Neuronal stem cell (in vitro differentiated cells): ENCODE measurements at regions not wholly inside any gene's neighbourhood (a gene's known extent, or its start where the extent isn't known, plus 50 kb on each side); places are given as distances from the start of the nearest gene placed in this dataset.
A peak's percentile ranks its signal among the peaks of the same experiment; 100 is the strongest.
"Not testable (repeated sequence)": the region's sequence is repeated elsewhere in the genome, so short reads cannot be mapped to it uniquely, and the experiment has no call there.

Source experiments
- DNase-seq: peaks from one replicate; pipeline ENCODE4 v3.0.0-alpha.2; 2013; ENCODE audit warnings: low spot score
- H2AFZ ChIP-seq: one replicate; pipeline ENCODE4 v1.6.1; 2013; ENCODE audit warnings: mild to moderate bottlenecking, low read length, inconsistent platforms
- H2AK5ac ChIP-seq: 2 replicates; pipeline ENCODE4 v1.6.1; 2013; ENCODE audit warnings: low read depth, mild to moderate bottlenecking, inconsistent platforms, low read length, moderate library complexity, mixed read lengths
- H2BK120ac ChIP-seq: 2 replicates; pipeline ENCODE4 v1.6.1; 2013; ENCODE audit warnings: low read depth, mild to moderate bottlenecking, inconsistent platforms, low read length, moderate library complexity, mixed read lengths
- H2BK12ac ChIP-seq: one replicate; pipeline ENCODE4 v1.6.1; 2013; ENCODE audit warnings: low read length, inconsistent platforms
- H2BK15ac ChIP-seq: 2 replicates; pipeline ENCODE4 v1.6.1; 2013; ENCODE audit warnings: mild to moderate bottlenecking, low read length, inconsistent platforms, mixed read lengths
- H2BK5ac ChIP-seq: one replicate; pipeline ENCODE4 v1.6.1; 2013; ENCODE audit warnings: inconsistent platforms, mild to moderate bottlenecking, low read length, moderate library complexity
- H3K14ac ChIP-seq: one replicate; pipeline ENCODE4 v1.6.1; 2013; ENCODE audit warnings: low read length, inconsistent platforms
- H3K18ac ChIP-seq: 2 replicates; pipeline ENCODE4 v1.6.1; 2013; ENCODE audit warnings: low read length, inconsistent platforms
- H3K23ac ChIP-seq: 2 replicates; pipeline ENCODE4 v1.6.1; 2013; ENCODE audit warnings: low read depth, mild to moderate bottlenecking, mixed read lengths, low read length, inconsistent platforms; ENCODE audit not compliant: poor library complexity
- H3K27ac ChIP-seq: replicated peaks from 3 replicates; pipeline ENCODE4 v1.5.1; 2013; ENCODE audit warnings: low read length, inconsistent platforms
- H3K27me3 ChIP-seq, 3 experiments: 2 replicates each; pipeline ENCODE4 v1.6.1; 2013; ENCODE audit warnings: low read length in 3 of 3, mild to moderate bottlenecking in 2 of 3, inconsistent platforms in 1 of 3, low read depth in 1 of 3, mixed read lengths in 1 of 3, moderate library complexity in 1 of 3; ENCODE audit not compliant: control insufficient read depth in 3 of 3, insufficient read depth in 3 of 3
- H3K36me3 ChIP-seq, 2 donors: replicated peaks in 1 of 2; 2 replicates each; pipeline ENCODE4 v1.6.1; 2013; ENCODE audit warnings: low read length in 2 of 2; ENCODE audit not compliant: control insufficient read depth in 2 of 2, insufficient read depth in 2 of 2
- H3K4ac ChIP-seq: 2 replicates; pipeline ENCODE4 v1.6.1; 2013; ENCODE audit warnings: inconsistent platforms, mild to moderate bottlenecking, low read length, moderate library complexity
- H3K4me1 ChIP-seq, 2 donors: 1 replicate in 1 of 2; 2 replicates in 1 of 2; pipeline ENCODE4 v1.6.1; 2013; ENCODE audit warnings: low read length in 2 of 2, low read depth in 1 of 2; ENCODE audit not compliant: control insufficient read depth in 2 of 2, insufficient read depth in 1 of 2
- H3K4me2 ChIP-seq: one replicate; pipeline ENCODE4 v1.6.1; 2013; ENCODE audit warnings: mild to moderate bottlenecking, low read length, inconsistent platforms; ENCODE audit not compliant: insufficient read depth, poor library complexity, severe bottlenecking
- H3K4me3 ChIP-seq, 2 donors: 2 replicates each; pipeline ENCODE4 v1.5.1; 2013; ENCODE audit warnings: low read length in 2 of 2, mild to moderate bottlenecking in 2 of 2, inconsistent platforms in 1 of 2, moderate library complexity in 1 of 2
- H3K79me1 ChIP-seq: one replicate; pipeline ENCODE4 v1.6.1; 2013; ENCODE audit warnings: low read depth, mild to moderate bottlenecking, inconsistent platforms, low read length, moderate library complexity
- H3K9ac ChIP-seq: one replicate; pipeline ENCODE4 v1.6.1; 2013; ENCODE audit warnings: mild to moderate bottlenecking, low read depth, low read length, inconsistent platforms; ENCODE audit not compliant: poor library complexity
- H3K9me3 ChIP-seq, 2 donors: replicated peaks in 1 of 2; 2 replicates each; pipeline versions ENCODE3 to v1.6.1; 2013; ENCODE audit warnings: low read length in 2 of 2, mild to moderate bottlenecking in 2 of 2, inconsistent platforms in 1 of 2, low read depth in 1 of 2, mixed read lengths in 1 of 2, moderate library complexity in 1 of 2; ENCODE audit not compliant: control insufficient read depth in 2 of 2, insufficient read depth in 1 of 2
- H4K8ac ChIP-seq: one replicate; pipeline ENCODE4 v1.6.1; 2013; ENCODE audit warnings: low read depth, mild to moderate bottlenecking, inconsistent platforms, low read length, moderate library complexity
- H4K91ac ChIP-seq: one replicate; pipeline ENCODE4 v1.6.1; 2013; ENCODE audit warnings: low read length, low read depth, mild to moderate bottlenecking, inconsistent platforms; ENCODE audit not compliant: poor library complexity
- WGBS, 2 donors: extraction: QIAGEN DNeasy Blood & Tissue Kit; methylation state at CpG; one replicate each; pipeline ENCODE4 v1.1.7; 2013; ENCODE audit warnings: missing lambda C conversion rate in 2 of 2, mixed read lengths in 1 of 2; ENCODE audit not compliant: insufficient read length in 2 of 2, insufficient replicate concordance in 1 of 2; ENCODE audit errors: extremely low coverage in 2 of 2; 5-methylcytosine and 5-hydroxymethylcytosine counted together

- no peak overlapping the region for H2BK5ac ChIP-seq
- no peak overlapping the region for H2BK15ac ChIP-seq
- no peak overlapping the region for H4K8ac ChIP-seq
- H3K4ac ChIP-seq: peak overlapping the region; percentile 37
- peak overlapping the region; percentile 86 for H3K9ac ChIP-seq
- peak overlapping the region in 1 of 2 donors; percentile 53 for H3K4me3 ChIP-seq
- no peaks in the 10 kb centered on the region for H3K4me1 ChIP-seq
- H4K91ac ChIP-seq: no peak overlapping the region
- H2AFZ ChIP-seq: no peak overlapping the region
- H3K79me1 ChIP-seq: peaks cover 6% of the 10 kb centered on the region
- H2BK12ac ChIP-seq: peak overlapping the region; percentile 30
- no peak overlapping the region for H2BK120ac ChIP-seq
- peaks cover 0 to 23% of the 10 kb centered on the region in 2 donors for H3K9me3 ChIP-seq
- H3K14ac ChIP-seq: peak overlapping the region; percentile 75
- H3K18ac ChIP-seq: no peak overlapping the region
- DNase-seq: no peak
- no peak overlapping the region for H3K4me2 ChIP-seq
- peaks cover 0 to 17% (median 4%) of the 10 kb centered on the region in 3 experiments for H3K27me3 ChIP-seq
- peak overlapping the region; percentile 95 for H3K23ac ChIP-seq
- no CpG with 5 or more reads among the region's 9 CpGs for WGBS, 2 donors
- H2AK5ac ChIP-seq: no peak overlapping the region
- H3K27ac ChIP-seq: no peak overlapping the region
- H3K36me3 ChIP-seq: peaks cover 0 to 4% of the 10 kb centered on the region in 2 donors
Observed at GRCh38 chr14:105761842-105762241, 235.5 kb downstream of the TMEM121 start.

DNA sequence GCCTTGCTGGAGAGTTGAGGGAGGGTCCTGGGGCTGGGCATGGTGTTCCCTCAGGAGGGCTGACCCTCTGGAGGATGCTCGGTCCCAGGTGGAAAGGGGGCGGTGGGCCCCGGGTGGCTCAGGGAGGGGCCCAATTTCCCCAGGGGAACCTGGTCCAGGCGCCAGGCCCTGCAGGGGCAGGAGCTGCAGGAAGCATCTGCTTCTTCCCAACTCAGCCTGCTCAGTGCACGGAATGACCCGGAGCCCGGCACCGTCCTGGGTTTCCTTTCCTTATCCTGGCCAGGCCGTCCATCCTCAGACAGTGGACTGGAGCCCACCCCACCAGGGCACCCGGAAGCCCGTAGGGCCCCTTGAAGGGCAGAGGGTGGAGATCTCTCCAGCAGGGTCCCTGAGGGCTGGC is 235.9 kb downstream of the TMEM121 start:
- not testable (repeated sequence) for H4K91ac ChIP-seq, H3K36me3 ChIP-seq, H2AK5ac ChIP-seq, H2BK5ac ChIP-seq, DNase-seq, H3K23ac ChIP-seq, H3K4me1 ChIP-seq, H3K4ac ChIP-seq, H3K79me1 ChIP-seq, H3K27ac ChIP-seq, H3K4me2 ChIP-seq, H3K18ac ChIP-seq, H3K9ac ChIP-seq, H2BK12ac ChIP-seq, H2BK15ac ChIP-seq, H2AFZ ChIP-seq, H4K8ac ChIP-seq, H2BK120ac ChIP-seq, H3K14ac ChIP-seq, H3K4me3 ChIP-seq
- no CpG with 5 or more reads among the region's 11 CpGs for WGBS, 2 donors
- Histone ChIP-seq H3K9me3 (peaks cover 0 to 24% of the 10 kb centered on the region in 2 donors), H3K27me3 (peaks cover 0 to 18% (median 4%) of the 10 kb centered on the region in 3 experiments)

- WGBS, 2 donors: no CpG with 5 or more reads among the region's 35 CpGs
- not testable (repeated sequence) for H3K14ac ChIP-seq, H3K4ac ChIP-seq, H3K23ac ChIP-seq, H2AK5ac ChIP-seq, H3K18ac ChIP-seq, H3K4me3 ChIP-seq, H3K36me3 ChIP-seq, H2BK5ac ChIP-seq, H4K91ac ChIP-seq, H3K4me2 ChIP-seq, H3K27ac ChIP-seq, H3K9ac ChIP-seq, H3K4me1 ChIP-seq, H2BK15ac ChIP-seq, H4K8ac ChIP-seq, H2BK120ac ChIP-seq, DNase-seq, H3K79me1 ChIP-seq, H2AFZ ChIP-seq, H2BK12ac ChIP-seq
- H3K27me3 ChIP-seq: peaks cover 0 to 22% (median 4%) of the 10 kb centered on the region in 3 experiments
- H3K9me3 ChIP-seq: peaks cover 0 to 26% of the 10 kb centered on the region in 2 donors
Observed at GRCh38 chr14:105764254-105764901, 238.0 kb downstream of the TMEM121 start.

GRCh38 chr14:105765072-105765825 is 238.9 kb downstream of the TMEM121 start:
- peaks cover 0 to 26% of the 10 kb centered on the region in 2 donors for H3K9me3 ChIP-seq
- H3K4ac ChIP-seq, H3K36me3 ChIP-seq, H3K27ac ChIP-seq, H3K18ac ChIP-seq, H3K4me3 ChIP-seq, H2BK12ac ChIP-seq, H2BK5ac ChIP-seq, H3K23ac ChIP-seq, H3K9ac ChIP-seq, H3K14ac ChIP-seq, H4K91ac ChIP-seq, H2BK120ac ChIP-seq, H3K4me2 ChIP-seq, H3K4me1 ChIP-seq, H4K8ac ChIP-seq, H2BK15ac ChIP-seq, H3K79me1 ChIP-seq, H2AK5ac ChIP-seq, H2AFZ ChIP-seq, DNase-seq: not testable (repeated sequence)
- WGBS, 2 donors: no CpG with 5 or more reads among the region's 23 CpGs
- H3K27me3 ChIP-seq: peaks cover 0 to 22% (median 4%) of the 10 kb centered on the region in 3 experiments
